Mucosa of stomach (tissue), 1 donor: ENCODE measurements at regions not wholly inside any gene's neighbourhood (a gene's known extent, or its start where the extent isn't known, plus 50 kb on each side); places are given as distances from the start of the nearest gene placed in this dataset.
"Not testable (repeated sequence)": the region's sequence is repeated elsewhere in the genome, so short reads cannot be mapped to it uniquely, and the experiment has no call there.

Source experiments
- H3K27me3 ChIP-seq: one replicate; pipeline ENCODE4 v1.7.0; 2013; ENCODE audit warnings: mild to moderate bottlenecking, low read length; ENCODE audit not compliant: control insufficient read depth, insufficient read depth
- H3K36me3 ChIP-seq: one replicate; pipeline ENCODE4 v1.7.0; 2013; ENCODE audit warnings: low read length; ENCODE audit not compliant: control insufficient read depth, insufficient read depth
- H3K4me1 ChIP-seq: one replicate; pipeline ENCODE4 v1.7.0; 2013; ENCODE audit warnings: mild to moderate bottlenecking, low read length; ENCODE audit not compliant: control insufficient read depth, insufficient read depth
- H3K4me3 ChIP-seq: one replicate; pipeline ENCODE4 v1.7.0; 2013; ENCODE audit warnings: low read length
- H3K9ac ChIP-seq: one replicate; pipeline ENCODE4 v1.7.0; 2013; ENCODE audit warnings: mild to moderate bottlenecking, low read length, moderate library complexity
- H3K9me3 ChIP-seq: one replicate; pipeline ENCODE4 v1.7.0; 2013; ENCODE audit warnings: mild to moderate bottlenecking, low read length, moderate library complexity; ENCODE audit not compliant: control insufficient read depth
- donor health status: Pancreatic carcinoma.

- no peaks in the 10 kb centered on the region for H3K9me3 ChIP-seq
- no peaks in the 10 kb centered on the region for H3K36me3 ChIP-seq
- H3K27me3 ChIP-seq: no peaks in the 10 kb centered on the region
- H3K9ac ChIP-seq: no peak overlapping the region
- peaks cover 9% of the 10 kb centered on the region for H3K4me1 ChIP-seq
- H3K4me3 ChIP-seq: no peak overlapping the region
Observed at GRCh38 chr20:12111431-12112088, 193.9 kb downstream of the BTBD3 start.

GRCh38 chr20:12112089-12112474 lies 194.4 kb downstream of the BTBD3 start:
- Histone ChIP-seq H3K4me1 (peaks cover 9% of the 10 kb centered on the region), H3K4me3 (no peak overlapping the region), H3K9me3 (no peaks in the 10 kb centered on the region), H3K27me3 (no peaks in the 10 kb centered on the region), H3K36me3 (no peaks in the 10 kb centered on the region), H3K9ac (no peak overlapping the region)

GRCh38 chr20:12112665-12113064 lies 195.0 kb downstream of the BTBD3 start:
- H3K9ac ChIP-seq: no peak overlapping the region
- no peaks in the 10 kb centered on the region for H3K27me3 ChIP-seq

GRCh38 chr20:12113075-12113467 lies 195.4 kb downstream of the BTBD3 start:
- H3K36me3 ChIP-seq: no peaks in the 10 kb centered on the region
- H3K9me3 ChIP-seq: no peaks in the 10 kb centered on the region
- H3K9ac ChIP-seq: no peak overlapping the region
- H3K27me3 ChIP-seq: no peaks in the 10 kb centered on the region
- H3K4me1 ChIP-seq: peaks cover 9% of the 10 kb centered on the region
- no peak overlapping the region for H3K4me3 ChIP-seq

More at GRCh38 chr20:12112665-12113064, 195.0 kb downstream of the BTBD3 start:
- peaks cover 9% of the 10 kb centered on the region for H3K4me1 ChIP-seq
- no peaks in the 10 kb centered on the region for H3K9me3 ChIP-seq
- H3K4me3 ChIP-seq: no peak overlapping the region
- no peaks in the 10 kb centered on the region for H3K36me3 ChIP-seq

GRCh38 chr20:12113468-12114371 lies 196.0 kb downstream of the BTBD3 start:
- Histone ChIP-seq H3K9me3 (no peaks in the 10 kb centered on the region), H3K27me3 (no peaks in the 10 kb centered on the region), H3K36me3 (no peaks in the 10 kb centered on the region), H3K4me1 (peaks cover 9% of the 10 kb centered on the region), H3K9ac (no peak overlapping the region), H3K4me3 (no peak overlapping the region)

GRCh38 chr20:12129114-12129513 lies 211.4 kb downstream of the BTBD3 start:
- not testable (repeated sequence) for H3K27me3 ChIP-seq, H3K9ac ChIP-seq, H3K4me3 ChIP-seq, H3K9me3 ChIP-seq, H3K4me1 ChIP-seq, H3K36me3 ChIP-seq

GRCh38 chr20:12129532-12129931 lies 211.8 kb downstream of the BTBD3 start:
- not testable (repeated sequence) for H3K9me3 ChIP-seq, H3K27me3 ChIP-seq, H3K4me1 ChIP-seq

GRCh38 chr20:12130781-12131180 lies 213.1 kb downstream of the BTBD3 start:
- Histone ChIP-seq H3K4me1 (no peaks in the 10 kb centered on the region), H3K9ac (no peak overlapping the region), H3K4me3 (no peak overlapping the region)

More at GRCh38 chr20:12129532-12129931, 211.8 kb downstream of the BTBD3 start:
- H3K9ac ChIP-seq, H3K36me3 ChIP-seq, H3K4me3 ChIP-seq: not testable (repeated sequence)

GRCh38 chr20:12133553-12133952 lies 215.9 kb downstream of the BTBD3 start:
- no peak overlapping the region for H3K9ac ChIP-seq
- no peaks in the 10 kb centered on the region for H3K4me1 ChIP-seq
- no peaks in the 10 kb centered on the region for H3K27me3 ChIP-seq
- no peaks in the 10 kb centered on the region for H3K9me3 ChIP-seq
- H3K4me3 ChIP-seq: no peak overlapping the region
- no peaks in the 10 kb centered on the region for H3K36me3 ChIP-seq

More at GRCh38 chr20:12130781-12131180, 213.1 kb downstream of the BTBD3 start:
- Histone ChIP-seq H3K27me3 (no peaks in the 10 kb centered on the region), H3K9me3 (no peaks in the 10 kb centered on the region), H3K36me3 (no peaks in the 10 kb centered on the region)

GRCh38 chr20:12145951-12146350 lies 228.3 kb downstream of the BTBD3 start:
- H3K9me3 ChIP-seq, H3K27me3 ChIP-seq, H3K9ac ChIP-seq, H3K4me3 ChIP-seq, H3K4me1 ChIP-seq, H3K36me3 ChIP-seq: not testable (repeated sequence)

- Histone ChIP-seq H3K27me3 (no peaks in the 10 kb centered on the region), H3K4me1 (no peaks in the 10 kb centered on the region), H3K4me3 (no peak overlapping the region), H3K9me3 (no peaks in the 10 kb centered on the region), H3K9ac (no peak overlapping the region), H3K36me3 (no peaks in the 10 kb centered on the region)
Observed at GRCh38 chr20:12152996-12153395, 235.3 kb downstream of the BTBD3 start.

GRCh38 chr20:12153628-12154027 lies 235.9 kb downstream of the BTBD3 start:
- Histone ChIP-seq H3K36me3 (no peaks in the 10 kb centered on the region), H3K4me3 (no peak overlapping the region), H3K4me1 (no peaks in the 10 kb centered on the region), H3K27me3 (no peaks in the 10 kb centered on the region), H3K9me3 (no peaks in the 10 kb centered on the region), H3K9ac (no peak overlapping the region)
